ENCODE measurements at regions not wholly inside any gene's neighbourhood (a gene's known extent, or its start where the extent isn't known, plus 50 kb on each side); places are given as distances from the start of the nearest gene placed in this dataset.

GRCh38 chr3:127339016-127339415, 51.2 kb upstream of the PRR20G start:
- no peak for TF ChIP-seq CTCF (IDR thresholded peaks at IDR 0.05)
- TF ChIP-seq POLR2A (IDR thresholded peaks at IDR 0.05), result no peak
